CD8-positive, alpha-beta memory T cell (primary cell): ENCODE measurements at regions not wholly inside any gene's neighbourhood (a gene's known extent, or its start where the extent isn't known, plus 50 kb on each side); places are given as distances from the start of the nearest gene placed in this dataset.

Experiments
- CTCF ChIA-PET: fragments of 350-600 bp; sonication (Branson Sonifier 250); formaldehyde crosslinking; loops from one replicate; lab custom pipeline; 2021; ENCODE audit warnings: antibody characterized with exemption; lab: Charles Lee
- POLR2A ChIA-PET: fragments of 350-600 bp; sonication (Branson Sonifier 250); formaldehyde crosslinking; loops from one replicate; lab custom pipeline; 2021; ENCODE audit warnings: antibody characterized with exemption; lab: Charles Lee
- DNase-seq, 5 donors: peaks; one replicate each; pipeline versions ENCODE4 v3.0.0 to v3.0.0-alpha.2; 2020 to 2022; ENCODE audit warnings: mixed read lengths in 1 of 5
- H3K27ac ChIP-seq: one replicate; pipeline ENCODE4 v1.7.0; 2013; ENCODE audit warnings: low read depth, mild to moderate bottlenecking, low read length, moderate library complexity
- H3K27me3 ChIP-seq: 2 replicates; pipeline ENCODE4 v1.7.0; 2013; ENCODE audit warnings: low read length, mild to moderate bottlenecking; ENCODE audit not compliant: insufficient read depth, poor library complexity, severe bottlenecking
- H3K36me3 ChIP-seq: 2 replicates; pipeline ENCODE4 v1.7.0; 2013; ENCODE audit warnings: mild to moderate bottlenecking, low read length, moderate library complexity; ENCODE audit not compliant: insufficient read depth
- H3K4me1 ChIP-seq: 2 replicates; pipeline ENCODE4 v1.7.0; 2013; ENCODE audit warnings: mild to moderate bottlenecking, low read length, moderate library complexity; ENCODE audit not compliant: insufficient read depth
- H3K4me3 ChIP-seq: 2 replicates; pipeline ENCODE4 v1.7.0; 2013; ENCODE audit warnings: mild to moderate bottlenecking, low read length
- H3K9me3 ChIP-seq: 2 replicates; pipeline ENCODE4 v1.7.0; 2013; ENCODE audit warnings: mild to moderate bottlenecking, low read length
- H3K27ac Mint-ChIP-seq, 8 donors: one replicate each; pipeline ENCODE4 v1.8.0; 2020 to 2021; ENCODE audit warnings: mixed read lengths in 8 of 8, mild to moderate bottlenecking in 6 of 8, inconsistent platforms in 3 of 8, moderate library complexity in 3 of 8
- H3K27me3 Mint-ChIP-seq, 2 donors: one replicate each; pipeline ENCODE4 v1.8.0; 2020 to 2021; ENCODE audit warnings: mixed read lengths in 2 of 2, mild to moderate bottlenecking in 1 of 2, moderate library complexity in 1 of 2
- H3K36me3 Mint-ChIP-seq, 3 donors: one replicate each; pipeline ENCODE4 v1.8.0; 2020 to 2021; ENCODE audit warnings: mixed read lengths in 3 of 3, inconsistent platforms in 1 of 3, mild to moderate bottlenecking in 1 of 3
- H3K4me1 Mint-ChIP-seq, 3 donors: one replicate each; pipeline ENCODE4 v1.8.0; 2020 to 2021; ENCODE audit warnings: mixed read lengths in 3 of 3, inconsistent platforms in 1 of 3, mild to moderate bottlenecking in 1 of 3
- H3K4me3 Mint-ChIP-seq, 7 donors: one replicate each; pipeline ENCODE4 v1.8.0; 2020 to 2021; ENCODE audit warnings: mixed read lengths in 7 of 7, mild to moderate bottlenecking in 6 of 7, moderate library complexity in 4 of 7, inconsistent platforms in 2 of 7
- H3K9me3 Mint-ChIP-seq, 5 donors: one replicate each; pipeline ENCODE4 v1.8.0; 2020 to 2022; ENCODE audit warnings: mixed read lengths in 5 of 5, mild to moderate bottlenecking in 3 of 5, moderate library complexity in 2 of 5, inconsistent platforms in 1 of 5

GRCh38 chr16:35733971-35734702 is 2274.7 kb downstream of the TP53TG3F start:
- H3K4me1 Mint-ChIP-seq: no peaks in the 10 kb centered on the region
- Histone ChIP-seq H3K36me3 (no peaks in the 10 kb centered on the region), H3K4me1 (no peaks in the 10 kb centered on the region), H3K27me3 (no peaks in the 10 kb centered on the region), H3K9me3 (no peaks in the 10 kb centered on the region), H3K4me3 (no peak overlapping the region), H3K27ac (no peak overlapping the region)
- no peaks in the 10 kb centered on the region for H3K27me3 Mint-ChIP-seq
- no peaks in the 10 kb centered on the region for H3K36me3 Mint-ChIP-seq
- H3K9me3 Mint-ChIP-seq: peaks cover 21 to 58% (median 38%) of the 10 kb centered on the region in 5 donors
- ChIA-PET CTCF (no interaction called here), POLR2A (no interaction called here)
- no peak overlapping the region for H3K27ac Mint-ChIP-seq
- no peak for DNase-seq
- H3K4me3 Mint-ChIP-seq: no peak overlapping the region

GRCh38 chr16:35734728-35735402 is 2275.5 kb downstream of the TP53TG3F start:
- Mint-ChIP-seq H3K4me3 (no peak overlapping the region), H3K27me3 (no peaks in the 10 kb centered on the region), H3K36me3 (no peaks in the 10 kb centered on the region), H3K4me1 (no peaks in the 10 kb centered on the region), H3K9me3 (peaks cover 27 to 60% (median 37%) of the 10 kb centered on the region in 5 donors), H3K27ac (no peak overlapping the region)
- no peak for DNase-seq
- Histone ChIP-seq H3K27ac (no peak overlapping the region), H3K9me3 (no peaks in the 10 kb centered on the region), H3K27me3 (no peaks in the 10 kb centered on the region), H3K4me1 (no peaks in the 10 kb centered on the region), H3K4me3 (no peak overlapping the region), H3K36me3 (no peaks in the 10 kb centered on the region)
- CTCF ChIA-PET: no interaction called here
- POLR2A ChIA-PET: no interaction called here

- Histone ChIP-seq H3K4me1 (no peaks in the 10 kb centered on the region), H3K27ac (no peak overlapping the region), H3K27me3 (no peaks in the 10 kb centered on the region), H3K9me3 (no peaks in the 10 kb centered on the region), H3K4me3 (no peak overlapping the region), H3K36me3 (no peaks in the 10 kb centered on the region)
- Mint-ChIP-seq H3K4me1 (no peaks in the 10 kb centered on the region), H3K27ac (no peak overlapping the region), H3K4me3 (no peak overlapping the region), H3K9me3 (peaks cover 29 to 63% (median 39%) of the 10 kb centered on the region in 5 donors), H3K27me3 (no peaks in the 10 kb centered on the region), H3K36me3 (no peaks in the 10 kb centered on the region)
- ChIA-PET CTCF (no interaction called here), POLR2A (no interaction called here)
- DNase-seq: no peak
Observed at GRCh38 chr16:35735403-35736251, 2276.2 kb downstream of the TP53TG3F start.

GRCh38 chr16:35736546-35736945 is 2277.1 kb downstream of the TP53TG3F start:
- DNase-seq: no peak
- Histone ChIP-seq H3K4me3 (no peak overlapping the region), H3K27me3 (no peaks in the 10 kb centered on the region), H3K9me3 (no peaks in the 10 kb centered on the region), H3K36me3 (no peaks in the 10 kb centered on the region), H3K4me1 (no peaks in the 10 kb centered on the region), H3K27ac (no peak overlapping the region)
- H3K4me3 Mint-ChIP-seq: no peak overlapping the region
- H3K27me3 Mint-ChIP-seq: no peaks in the 10 kb centered on the region
- H3K36me3 Mint-ChIP-seq: no peaks in the 10 kb centered on the region
- H3K27ac Mint-ChIP-seq: no peak overlapping the region
- H3K9me3 Mint-ChIP-seq: peaks cover 33 to 65% (median 41%) of the 10 kb centered on the region in 5 donors
- no peaks in the 10 kb centered on the region for H3K4me1 Mint-ChIP-seq
- ChIA-PET CTCF (no interaction called here), POLR2A (no interaction called here)

- CTCF ChIA-PET: no interaction called here
- Mint-ChIP-seq H3K4me3 (no peak overlapping the region), H3K27ac (no peak overlapping the region), H3K36me3 (no peaks in the 10 kb centered on the region), H3K27me3 (no peaks in the 10 kb centered on the region), H3K4me1 (no peaks in the 10 kb centered on the region), H3K9me3 (peaks cover 33 to 66% (median 45%) of the 10 kb centered on the region in 5 donors)
- Histone ChIP-seq H3K27ac (no peak overlapping the region), H3K36me3 (no peaks in the 10 kb centered on the region), H3K4me1 (no peaks in the 10 kb centered on the region), H3K4me3 (no peak overlapping the region), H3K9me3 (no peaks in the 10 kb centered on the region), H3K27me3 (no peaks in the 10 kb centered on the region)
- POLR2A ChIA-PET: no interaction called here
- no peak for DNase-seq
Observed at GRCh38 chr16:35737076-35737475, 2277.7 kb downstream of the TP53TG3F start.

- H3K4me1 ChIP-seq: no peaks in the 10 kb centered on the region
- ChIA-PET POLR2A (no interaction called here), CTCF (no interaction called here)
- H3K27me3 ChIP-seq: no peaks in the 10 kb centered on the region
- no peaks in the 10 kb centered on the region for H3K9me3 ChIP-seq
- Mint-ChIP-seq H3K4me1 (peaks cover 0 to 5% (median 0%) of the 10 kb centered on the region in 3 donors), H3K27me3 (no peaks in the 10 kb centered on the region), H3K27ac (no peak overlapping the region), H3K36me3 (peaks cover 0 to 4% (median 0%) of the 10 kb centered on the region in 3 donors), H3K4me3 (no peak overlapping the region), H3K9me3 (peaks cover 37 to 80% (median 55%) of the 10 kb centered on the region in 5 donors)
- no peak overlapping the region for H3K27ac ChIP-seq
- no peaks in the 10 kb centered on the region for H3K36me3 ChIP-seq
- no peak overlapping the region for H3K4me3 ChIP-seq
- DNase-seq: no peak
Observed at GRCh38 chr16:35741546-35741945, 2282.1 kb downstream of the TP53TG3F start.

GRCh38 chr16:35743101-35743692 is 2283.8 kb downstream of the TP53TG3F start:
- ChIA-PET POLR2A (no interaction called here), CTCF (no interaction called here)
- H3K4me1 Mint-ChIP-seq: peaks cover 0 to 5% (median 0%) of the 10 kb centered on the region in 3 donors
- peaks cover 0 to 4% (median 0%) of the 10 kb centered on the region in 3 donors for H3K36me3 Mint-ChIP-seq
- DNase-seq: no peak
- Histone ChIP-seq H3K4me3 (no peak overlapping the region), H3K4me1 (no peaks in the 10 kb centered on the region), H3K27me3 (no peaks in the 10 kb centered on the region), H3K36me3 (no peaks in the 10 kb centered on the region), H3K27ac (no peak overlapping the region), H3K9me3 (no peaks in the 10 kb centered on the region)
- peaks cover 35 to 80% (median 54%) of the 10 kb centered on the region in 5 donors for H3K9me3 Mint-ChIP-seq
- H3K4me3 Mint-ChIP-seq: no peak overlapping the region
- peak overlapping the region in 1 of 8 donors; percentile 8 for H3K27ac Mint-ChIP-seq
- no peaks in the 10 kb centered on the region for H3K27me3 Mint-ChIP-seq
